Neuronal stem cell (in vitro differentiated cells): ENCODE measurements at regions not wholly inside any gene's neighbourhood (a gene's known extent, or its start where the extent isn't known, plus 50 kb on each side); places are given as distances from the start of the nearest gene placed in this dataset.
A peak's percentile ranks its signal among the peaks of the same experiment; 100 is the strongest.

Experiments
- DNase-seq: peaks from one replicate; pipeline ENCODE4 v3.0.0-alpha.2; 2013; ENCODE audit warnings: low spot score
- H2AFZ ChIP-seq: one replicate; pipeline ENCODE4 v1.6.1; 2013; ENCODE audit warnings: mild to moderate bottlenecking, low read length, inconsistent platforms
- H2AK5ac ChIP-seq: 2 replicates; pipeline ENCODE4 v1.6.1; 2013; ENCODE audit warnings: low read depth, mild to moderate bottlenecking, inconsistent platforms, low read length, moderate library complexity, mixed read lengths
- H2BK120ac ChIP-seq: 2 replicates; pipeline ENCODE4 v1.6.1; 2013; ENCODE audit warnings: low read depth, mild to moderate bottlenecking, inconsistent platforms, low read length, moderate library complexity, mixed read lengths
- H2BK12ac ChIP-seq: one replicate; pipeline ENCODE4 v1.6.1; 2013; ENCODE audit warnings: low read length, inconsistent platforms
- H2BK15ac ChIP-seq: 2 replicates; pipeline ENCODE4 v1.6.1; 2013; ENCODE audit warnings: mild to moderate bottlenecking, low read length, inconsistent platforms, mixed read lengths
- H2BK5ac ChIP-seq: one replicate; pipeline ENCODE4 v1.6.1; 2013; ENCODE audit warnings: inconsistent platforms, mild to moderate bottlenecking, low read length, moderate library complexity
- H3K14ac ChIP-seq: one replicate; pipeline ENCODE4 v1.6.1; 2013; ENCODE audit warnings: low read length, inconsistent platforms
- H3K18ac ChIP-seq: 2 replicates; pipeline ENCODE4 v1.6.1; 2013; ENCODE audit warnings: low read length, inconsistent platforms
- H3K23ac ChIP-seq: 2 replicates; pipeline ENCODE4 v1.6.1; 2013; ENCODE audit warnings: low read depth, mild to moderate bottlenecking, mixed read lengths, low read length, inconsistent platforms; ENCODE audit not compliant: poor library complexity
- H3K27ac ChIP-seq: replicated peaks from 3 replicates; pipeline ENCODE4 v1.5.1; 2013; ENCODE audit warnings: low read length, inconsistent platforms
- H3K27me3 ChIP-seq, 3 experiments: 2 replicates each; pipeline ENCODE4 v1.6.1; 2013; ENCODE audit warnings: low read length in 3 of 3, mild to moderate bottlenecking in 2 of 3, inconsistent platforms in 1 of 3, low read depth in 1 of 3, mixed read lengths in 1 of 3, moderate library complexity in 1 of 3; ENCODE audit not compliant: control insufficient read depth in 3 of 3, insufficient read depth in 3 of 3
- H3K36me3 ChIP-seq, 2 donors: replicated peaks in 1 of 2; 2 replicates each; pipeline ENCODE4 v1.6.1; 2013; ENCODE audit warnings: low read length in 2 of 2; ENCODE audit not compliant: control insufficient read depth in 2 of 2, insufficient read depth in 2 of 2
- H3K4ac ChIP-seq: 2 replicates; pipeline ENCODE4 v1.6.1; 2013; ENCODE audit warnings: inconsistent platforms, mild to moderate bottlenecking, low read length, moderate library complexity
- H3K4me1 ChIP-seq, 2 donors: 1 replicate in 1 of 2; 2 replicates in 1 of 2; pipeline ENCODE4 v1.6.1; 2013; ENCODE audit warnings: low read length in 2 of 2, low read depth in 1 of 2; ENCODE audit not compliant: control insufficient read depth in 2 of 2, insufficient read depth in 1 of 2
- H3K4me2 ChIP-seq: one replicate; pipeline ENCODE4 v1.6.1; 2013; ENCODE audit warnings: mild to moderate bottlenecking, low read length, inconsistent platforms; ENCODE audit not compliant: insufficient read depth, poor library complexity, severe bottlenecking
- H3K4me3 ChIP-seq, 2 donors: 2 replicates each; pipeline ENCODE4 v1.5.1; 2013; ENCODE audit warnings: low read length in 2 of 2, mild to moderate bottlenecking in 2 of 2, inconsistent platforms in 1 of 2, moderate library complexity in 1 of 2
- H3K79me1 ChIP-seq: one replicate; pipeline ENCODE4 v1.6.1; 2013; ENCODE audit warnings: low read depth, mild to moderate bottlenecking, inconsistent platforms, low read length, moderate library complexity
- H3K9ac ChIP-seq: one replicate; pipeline ENCODE4 v1.6.1; 2013; ENCODE audit warnings: mild to moderate bottlenecking, low read depth, low read length, inconsistent platforms; ENCODE audit not compliant: poor library complexity
- H3K9me3 ChIP-seq, 2 donors: replicated peaks in 1 of 2; 2 replicates each; pipeline versions ENCODE3 to v1.6.1; 2013; ENCODE audit warnings: low read length in 2 of 2, mild to moderate bottlenecking in 2 of 2, inconsistent platforms in 1 of 2, low read depth in 1 of 2, mixed read lengths in 1 of 2, moderate library complexity in 1 of 2; ENCODE audit not compliant: control insufficient read depth in 2 of 2, insufficient read depth in 1 of 2
- H4K8ac ChIP-seq: one replicate; pipeline ENCODE4 v1.6.1; 2013; ENCODE audit warnings: low read depth, mild to moderate bottlenecking, inconsistent platforms, low read length, moderate library complexity
- H4K91ac ChIP-seq: one replicate; pipeline ENCODE4 v1.6.1; 2013; ENCODE audit warnings: low read length, low read depth, mild to moderate bottlenecking, inconsistent platforms; ENCODE audit not compliant: poor library complexity
- WGBS, 2 donors: extraction: QIAGEN DNeasy Blood & Tissue Kit; methylation state at CpG; one replicate each; pipeline ENCODE4 v1.1.7; 2013; ENCODE audit warnings: missing lambda C conversion rate in 2 of 2, mixed read lengths in 1 of 2; ENCODE audit not compliant: insufficient read length in 2 of 2, insufficient replicate concordance in 1 of 2; ENCODE audit errors: extremely low coverage in 2 of 2; 5-methylcytosine and 5-hydroxymethylcytosine counted together

DNA sequence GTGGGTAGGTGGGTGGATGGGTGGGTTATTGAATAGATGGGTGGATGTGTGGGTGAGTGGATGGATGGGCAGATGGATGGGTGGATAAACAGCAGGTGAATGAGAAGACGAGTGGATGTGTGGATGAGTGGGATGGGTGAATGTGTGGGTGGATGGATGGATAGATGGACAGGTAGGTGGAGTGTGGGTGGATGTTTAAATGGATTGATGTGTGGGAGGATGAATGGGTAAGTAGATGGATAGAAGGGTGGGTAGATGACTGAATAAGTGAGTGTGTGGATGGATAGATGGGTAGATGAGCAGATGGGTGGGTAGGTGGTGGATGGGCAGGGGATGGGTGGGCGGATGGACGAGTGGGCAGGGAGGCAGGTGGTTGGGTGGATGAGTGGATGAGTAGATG, 397.6 kb upstream of the IRX4 start:
- Histone ChIP-seq H2AFZ (no peak overlapping the region), H2BK15ac (no peak overlapping the region), H2AK5ac (no peak overlapping the region), H3K27ac (no peak overlapping the region), H3K18ac (no peak overlapping the region), H4K91ac (no peak overlapping the region), H3K4me1 (peaks cover 0 to 9% of the 10 kb centered on the region in 2 donors), H3K4ac (no peak overlapping the region), H3K36me3 (no peaks in the 10 kb centered on the region), H3K4me3 (no peak overlapping the region), H3K23ac (no peak overlapping the region), H3K9me3 (no peaks in the 10 kb centered on the region), H2BK12ac (no peak overlapping the region), H3K9ac (no peak overlapping the region), H2BK120ac (no peak overlapping the region), H4K8ac (no peak overlapping the region), H3K27me3 (no peaks in the 10 kb centered on the region), H3K14ac (no peak overlapping the region), H3K4me2 (no peak overlapping the region), H2BK5ac (no peak overlapping the region), H3K79me1 (no peaks in the 10 kb centered on the region)
- no peak for DNase-seq
- WGBS, 2 donors, result 86% methylated on average over 1 of the region's 3 CpGs; no CpG with 5 or more reads in 1 of the 2 donors

DNA sequence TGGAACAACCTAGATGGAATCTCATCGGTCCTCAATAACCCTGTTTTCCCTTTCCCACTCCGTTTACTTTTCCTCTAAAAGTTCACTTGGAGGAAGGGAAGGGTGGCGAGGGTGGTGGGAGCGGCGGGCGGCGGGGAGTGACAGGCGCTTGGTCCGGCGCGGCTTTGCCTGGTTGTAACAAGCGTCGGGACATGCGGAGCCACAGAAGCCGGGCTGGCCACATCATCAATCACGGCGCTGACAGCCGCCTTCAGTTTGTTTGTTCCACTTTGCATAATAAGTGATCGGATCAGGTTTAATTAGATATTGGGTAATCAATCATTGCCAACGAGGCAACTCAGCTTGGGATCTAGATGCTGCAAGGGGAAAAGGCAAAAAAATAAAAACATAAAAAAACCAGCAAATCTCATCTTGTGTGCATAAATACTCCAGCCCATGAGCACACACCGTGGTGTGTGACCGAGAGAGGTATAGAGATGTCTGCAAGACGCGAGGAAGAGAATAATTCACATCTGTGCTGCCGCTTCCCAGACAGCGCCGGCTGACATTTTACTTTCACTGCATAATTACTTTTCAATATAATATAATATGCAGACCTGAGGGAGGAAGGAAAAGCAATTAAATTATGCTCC, 396.2 kb upstream of the IRX4 start:
- Histone ChIP-seq H2BK120ac (no peak overlapping the region), H3K4ac (no peak overlapping the region), H3K4me2 (no peak overlapping the region), H3K36me3 (no peaks in the 10 kb centered on the region), H2BK12ac (no peak overlapping the region), H3K27me3 (no peaks in the 10 kb centered on the region), H3K4me1 (peaks cover 0 to 9% of the 10 kb centered on the region in 2 donors), H2BK15ac (no peak overlapping the region), H3K27ac (no peak overlapping the region), H3K14ac (no peak overlapping the region), H2AK5ac (peak overlapping the region; percentile 10), H3K9ac (no peak overlapping the region), H2BK5ac (no peak overlapping the region), H3K18ac (no peak overlapping the region), H3K23ac (no peak overlapping the region), H4K91ac (no peak overlapping the region), H3K79me1 (no peaks in the 10 kb centered on the region), H3K9me3 (no peaks in the 10 kb centered on the region), H3K4me3 (no peak overlapping the region), H2AFZ (no peak overlapping the region), H4K8ac (no peak overlapping the region)
- WGBS, 2 donors, result no CpG with 5 or more reads among the region's 27 CpGs
- no peak for DNase-seq

DNA sequence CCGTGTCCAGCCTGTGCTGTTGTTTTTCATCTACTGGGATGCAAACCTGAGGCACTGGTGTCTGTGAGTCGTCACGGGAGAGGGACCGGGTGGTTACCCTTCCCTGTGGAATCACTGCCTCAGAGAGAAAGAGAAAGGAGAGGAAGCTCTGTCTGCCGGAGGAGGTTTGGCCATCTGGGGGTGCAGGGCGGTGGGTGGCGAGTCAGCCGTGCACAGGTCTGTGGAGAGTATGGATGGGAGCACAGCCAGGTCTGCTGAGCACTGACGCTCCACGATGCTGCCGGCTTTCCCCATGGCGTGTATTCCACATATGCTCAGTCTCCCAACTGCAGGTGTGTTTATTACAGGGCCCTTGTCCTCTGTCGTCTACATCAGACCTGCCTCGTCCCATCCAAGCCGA, 395.2 kb upstream of the IRX4 start:
- no peak overlapping the region for H2BK12ac ChIP-seq
- H3K4me3 ChIP-seq, result no peak overlapping the region
- no peak overlapping the region for H3K14ac ChIP-seq
- H3K18ac ChIP-seq, result no peak overlapping the region
- H4K91ac ChIP-seq, result no peak overlapping the region
- no peak overlapping the region for H3K27ac ChIP-seq
- H2BK15ac ChIP-seq, result peak overlapping the region; percentile 5
- no peak for DNase-seq
- no peak overlapping the region for H3K23ac ChIP-seq
- no peak overlapping the region for H4K8ac ChIP-seq
- no peaks in the 10 kb centered on the region for H3K79me1 ChIP-seq
- H3K9ac ChIP-seq, result no peak overlapping the region
- no peak overlapping the region for H2AFZ ChIP-seq
- H2BK120ac ChIP-seq, result no peak overlapping the region
- no peak overlapping the region for H3K4me2 ChIP-seq
- H3K27me3 ChIP-seq, result no peaks in the 10 kb centered on the region
- H3K4me1 ChIP-seq, result peaks cover 0 to 9% of the 10 kb centered on the region in 2 donors
- H3K4ac ChIP-seq, result no peak overlapping the region
- H3K9me3 ChIP-seq, result no peaks in the 10 kb centered on the region
- H2BK5ac ChIP-seq, result no peak overlapping the region
- no CpG with 5 or more reads among the region's 15 CpGs for WGBS, 2 donors
- peak overlapping the region; percentile 86 for H2AK5ac ChIP-seq
- H3K36me3 ChIP-seq, result no peaks in the 10 kb centered on the region

DNA sequence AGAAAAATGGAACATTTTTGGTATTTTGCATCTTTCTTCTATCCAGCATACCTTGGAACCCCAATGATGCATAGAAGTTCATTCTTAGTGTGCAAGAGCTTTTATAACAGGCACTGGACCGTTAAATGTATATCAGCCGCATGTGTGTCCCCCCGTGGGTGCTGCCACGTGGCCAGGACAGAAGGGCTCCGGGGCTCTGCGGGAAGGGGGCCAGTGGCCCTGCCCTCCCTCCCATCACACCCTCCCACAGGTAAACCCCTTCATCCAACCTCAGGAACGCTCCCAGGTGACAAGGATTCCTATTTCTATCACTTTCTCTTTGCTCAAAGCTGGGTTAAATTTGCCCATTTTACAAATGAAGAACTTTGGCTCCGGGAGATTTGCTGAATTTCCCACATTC, 393.4 kb upstream of the IRX4 start:
- WGBS, 2 donors, result no CpG with 5 or more reads among the region's 8 CpGs
- Histone ChIP-seq H4K8ac (no peak overlapping the region), H2AFZ (no peak overlapping the region), H3K36me3 (no peaks in the 10 kb centered on the region), H3K14ac (no peak overlapping the region), H3K18ac (no peak overlapping the region), H2BK5ac (no peak overlapping the region), H3K9me3 (no peaks in the 10 kb centered on the region), H2BK12ac (no peak overlapping the region), H3K4me3 (no peak overlapping the region), H3K23ac (no peak overlapping the region), H2AK5ac (no peak overlapping the region), H3K4ac (no peak overlapping the region), H2BK15ac (no peak overlapping the region), H3K4me2 (no peak overlapping the region), H3K79me1 (no peaks in the 10 kb centered on the region), H3K4me1 (peaks cover 0 to 5% of the 10 kb centered on the region in 2 donors), H3K27ac (no peak overlapping the region), H4K91ac (no peak overlapping the region), H3K27me3 (no peaks in the 10 kb centered on the region), H3K9ac (no peak overlapping the region), H2BK120ac (no peak overlapping the region)
- no peak for DNase-seq
